Activated CD4-positive, alpha-beta T cell treated with anti-CD3 and anti-CD28 coated beads, Interleukin-2, amount 50 U/mL, for 16 hours (primary cell): ENCODE measurements at regions not wholly inside any gene's neighbourhood (a gene's known extent, or its start where the extent isn't known, plus 50 kb on each side); places are given as distances from the start of the nearest gene placed in this dataset.
"Not testable (repeated sequence)": the region's sequence is repeated elsewhere in the genome, so short reads cannot be mapped to it uniquely, and the experiment has no call there.

Source experiments
- DNase-seq: peaks from one replicate; pipeline ENCODE4 v3.0.0-alpha.2; 2020

- DNase-seq = no peak
Measured at GRCh38 chr5:98231089-98231488, 542.4 kb upstream of the RGMB start.

DNA sequence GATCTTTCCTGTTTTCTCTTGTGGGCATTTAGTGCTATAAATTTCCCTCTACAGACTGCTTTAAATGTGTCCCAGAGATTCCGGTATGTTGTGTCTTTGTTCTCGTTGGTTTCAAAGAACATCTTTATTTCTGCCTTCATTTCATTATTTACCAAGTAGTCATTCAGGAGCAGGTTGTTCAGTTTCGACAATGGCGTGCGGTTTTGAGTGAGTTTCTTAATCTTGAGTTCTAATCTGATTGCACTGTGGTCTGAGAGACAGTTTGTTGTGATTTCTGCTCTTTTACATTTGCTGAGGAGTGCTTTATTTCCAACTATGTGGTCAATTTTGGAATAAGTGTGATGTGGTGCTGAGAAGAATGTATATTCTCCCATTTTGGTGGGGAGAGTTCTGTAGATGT lies 535.7 kb upstream of the RGMB start:
- not testable (repeated sequence) for DNase-seq

DNA sequence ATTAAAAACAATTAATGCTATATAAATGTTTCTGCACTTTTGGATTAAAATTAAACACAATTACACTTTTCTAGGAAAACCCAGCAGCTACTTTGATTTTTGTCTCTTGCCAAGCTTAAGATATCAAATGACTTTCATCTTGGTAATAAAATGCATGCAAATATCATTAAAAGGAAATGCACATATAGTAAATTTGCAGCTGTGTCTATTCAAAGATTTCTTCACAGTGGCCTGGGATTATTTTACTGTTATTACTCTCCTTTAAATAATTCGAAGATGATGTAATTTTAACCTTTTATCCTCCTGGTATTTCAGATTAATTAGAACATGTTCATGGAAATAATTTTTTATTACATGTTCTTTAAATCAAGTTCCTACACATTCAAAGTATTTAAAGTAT lies 529.5 kb upstream of the RGMB start:
- no peak for DNase-seq

DNA sequence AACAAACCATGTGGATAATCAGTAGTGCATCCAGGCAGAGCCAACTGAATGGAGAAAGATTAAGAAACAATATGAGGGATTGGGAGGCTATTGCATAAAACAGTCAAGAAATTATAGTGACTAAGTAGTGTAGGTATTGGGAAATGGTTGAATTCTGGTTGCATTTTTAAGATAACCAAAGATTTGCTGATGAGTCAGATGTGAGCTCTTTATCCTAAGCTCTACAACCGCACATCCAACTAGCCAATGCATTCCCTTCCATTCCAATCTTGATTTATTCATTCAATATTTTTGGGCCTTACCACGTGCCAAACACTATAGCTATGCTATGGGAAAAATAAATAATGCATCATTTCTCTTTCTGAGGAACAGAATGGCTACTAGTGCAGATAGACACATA lies 524.5 kb upstream of the RGMB start:
- DNase-seq = no peak

- DNase-seq = no peak
Measured at GRCh38 chr5:98258939-98259338, 514.5 kb upstream of the RGMB start.

- no peak for DNase-seq
Measured at GRCh38 chr5:98259595-98259994, 513.9 kb upstream of the RGMB start.

DNA sequence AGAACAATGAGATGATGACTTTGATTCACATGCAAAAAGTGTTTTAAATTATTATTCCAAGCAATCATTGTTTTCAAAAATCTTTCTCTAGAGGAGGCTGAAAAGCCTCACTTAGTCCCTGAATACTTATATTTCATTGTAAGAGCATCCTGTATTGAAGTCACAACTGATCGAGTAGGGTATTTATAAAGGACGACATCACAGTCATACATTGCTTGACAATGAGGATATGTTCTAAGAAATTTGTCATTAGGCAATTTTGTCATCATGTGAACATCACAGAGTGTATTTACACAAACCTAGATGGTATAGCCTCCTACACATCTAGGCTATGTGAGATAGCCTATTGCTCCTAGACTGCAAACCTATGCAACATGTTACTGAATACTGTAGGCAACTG lies 510.4 kb upstream of the RGMB start:
- DNase-seq = no peak

DNA sequence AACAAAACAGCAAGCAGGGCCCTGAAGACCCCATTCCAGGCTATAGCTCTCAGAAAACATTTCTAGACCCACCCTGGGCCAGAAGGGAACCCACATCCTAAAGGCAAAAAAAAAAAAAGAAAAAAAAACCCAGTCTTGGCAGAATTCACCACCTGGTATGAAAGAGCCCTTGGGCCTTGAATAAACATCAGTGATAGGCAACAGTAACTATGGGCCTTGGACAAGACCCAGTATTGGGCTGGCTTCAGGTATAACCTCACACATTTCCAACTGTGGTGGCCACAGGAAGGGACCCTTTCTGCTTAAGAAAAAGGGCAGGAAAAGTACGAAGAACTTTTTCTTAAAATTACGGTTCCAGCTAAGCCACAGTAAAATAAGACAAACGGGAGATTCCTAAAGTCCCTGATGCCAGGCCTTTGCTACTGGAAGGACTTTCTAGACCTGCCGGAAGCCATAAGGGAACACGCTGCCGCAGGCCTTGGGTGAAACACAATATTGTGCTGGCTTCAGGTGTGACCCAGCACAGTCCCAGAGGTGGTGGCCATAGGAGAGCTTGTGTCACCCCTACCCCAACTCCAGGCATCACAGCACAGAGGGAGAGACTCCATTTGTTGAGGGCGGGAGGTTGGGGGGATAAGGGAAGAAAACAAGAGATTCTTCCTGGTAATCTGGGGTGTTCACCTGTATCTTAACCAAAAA lies 505.2 kb upstream of the RGMB start:
- DNase-seq = no peak

- DNase-seq = no peak
Measured at GRCh38 chr5:98275980-98276379, 497.5 kb upstream of the RGMB start.

DNA sequence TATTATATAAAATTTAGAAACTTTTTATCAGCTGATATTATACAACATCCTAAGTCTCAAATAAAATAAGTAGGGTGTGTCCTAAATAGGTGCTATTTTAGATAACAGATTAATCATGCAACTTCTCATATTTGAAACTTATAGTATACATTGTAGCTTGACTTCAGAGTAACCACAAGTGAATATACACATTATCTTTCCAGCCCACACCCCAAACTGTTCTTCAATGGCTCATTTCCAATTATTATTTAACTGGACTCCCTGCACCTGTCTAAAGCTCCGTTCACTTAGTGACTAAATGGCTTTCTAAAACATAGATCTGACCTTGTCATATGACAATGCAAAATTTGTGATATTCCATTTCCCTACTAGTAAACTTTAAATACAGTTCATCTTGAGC lies 490.9 kb upstream of the RGMB start:
- no peak for DNase-seq

GRCh38 chr5:98292496-98292895 lies 481.0 kb upstream of the RGMB start:
- peak; percentile 22 for DNase-seq

- DNase-seq = no peak
Measured at GRCh38 chr5:98296426-98296825, 477.0 kb upstream of the RGMB start.

DNA sequence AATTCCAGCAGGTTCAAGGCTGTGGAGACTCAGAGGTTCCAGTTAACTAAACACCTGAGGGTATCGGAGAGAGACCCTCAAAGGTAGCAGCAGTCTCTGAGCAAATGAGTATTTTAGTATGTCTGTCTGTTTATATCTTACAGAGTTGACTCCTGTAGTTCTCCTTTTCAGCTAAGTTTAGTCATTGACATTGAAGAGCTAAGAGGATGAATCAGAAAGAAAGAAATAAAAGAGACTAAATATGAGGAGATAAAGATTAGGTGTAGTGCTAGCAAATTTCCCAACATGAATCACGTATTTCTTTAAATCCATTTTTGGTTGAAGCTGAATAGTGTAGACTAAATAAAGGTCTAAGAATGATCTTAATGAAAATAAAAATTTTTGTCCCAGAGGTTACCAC lies 474.0 kb upstream of the RGMB start:
- DNase-seq = no peak

DNA sequence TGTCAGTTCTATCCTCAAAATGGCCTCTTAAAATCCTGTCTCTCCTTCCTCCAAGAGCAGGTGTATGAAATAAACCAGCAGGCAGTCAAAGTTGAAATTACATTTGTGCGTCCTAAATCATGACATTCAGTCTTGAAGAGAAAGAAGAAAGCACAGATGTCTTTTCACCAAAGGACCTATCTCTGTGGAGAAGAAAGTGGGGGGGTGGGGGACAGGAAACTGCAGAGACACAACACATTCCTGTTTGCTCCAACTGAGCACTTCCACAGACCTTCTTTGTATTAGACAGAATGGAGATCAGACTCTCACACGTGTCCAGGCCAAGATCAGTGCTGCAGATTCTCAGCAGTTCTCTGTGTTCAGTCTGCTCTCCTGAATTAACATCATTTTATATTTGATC lies 471.9 kb upstream of the RGMB start:
- DNase-seq = no peak

DNA sequence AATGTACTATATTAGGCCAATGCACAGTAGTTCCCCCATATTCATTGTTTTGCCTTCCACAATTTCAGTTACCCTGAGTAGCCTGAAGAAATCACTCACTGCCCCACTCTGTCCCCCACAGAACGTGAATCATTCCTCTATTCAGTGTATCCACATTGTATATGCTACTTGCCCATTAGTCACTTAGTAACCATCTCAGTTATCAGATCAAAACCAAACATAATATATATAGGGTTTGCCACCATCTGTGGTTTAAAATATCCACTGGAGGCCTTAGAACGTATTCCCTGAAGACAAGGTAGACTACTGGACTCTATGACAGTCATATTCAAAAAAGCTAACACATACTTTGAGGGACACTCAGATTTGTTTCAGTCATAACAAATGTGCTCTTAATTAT lies 465.7 kb upstream of the RGMB start:
- no peak for DNase-seq

DNA sequence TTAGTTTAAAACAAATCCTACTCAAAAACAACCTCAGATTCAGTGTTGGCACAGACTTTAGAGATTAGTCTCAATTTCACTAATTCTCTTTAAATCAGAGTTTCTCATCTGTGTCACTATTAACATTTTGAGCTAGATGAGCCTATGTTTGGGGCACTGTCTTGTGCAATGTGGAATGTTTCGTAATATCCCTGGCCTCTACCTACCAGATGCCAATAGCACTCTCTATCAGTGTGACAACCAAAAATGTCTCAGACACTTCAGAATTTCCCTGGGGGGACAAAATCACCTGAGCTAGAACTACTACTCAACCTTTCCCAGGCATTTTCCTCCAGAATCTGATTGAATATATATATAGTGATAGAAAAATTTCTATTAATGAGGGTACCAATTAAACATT lies 465.2 kb upstream of the RGMB start:
- no peak for DNase-seq

DNA sequence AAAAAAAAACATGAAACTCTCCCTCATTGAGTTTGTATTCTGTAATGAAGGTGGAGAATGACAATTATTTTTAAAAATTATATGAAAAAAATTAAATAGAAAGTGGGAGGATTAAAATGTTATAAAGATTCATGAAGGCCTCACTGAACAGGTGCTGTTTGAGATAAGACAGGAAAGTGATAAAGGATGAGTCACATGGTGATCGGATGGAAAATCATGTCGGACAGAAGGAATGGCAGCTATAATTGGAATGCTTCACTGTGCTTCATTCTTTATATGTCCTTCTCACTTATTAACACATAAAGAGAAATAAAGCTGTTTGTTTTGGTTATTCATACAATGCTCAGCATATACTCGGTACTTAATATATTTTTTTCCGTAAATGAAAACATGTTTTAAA lies 464.5 kb upstream of the RGMB start:
- no peak for DNase-seq

GRCh38 chr5:98309785-98310598 lies 463.5 kb upstream of the RGMB start:
- DNase-seq = peak; percentile 76

- no peak for DNase-seq
Measured at GRCh38 chr5:98314292-98314691, 459.2 kb upstream of the RGMB start.

DNA sequence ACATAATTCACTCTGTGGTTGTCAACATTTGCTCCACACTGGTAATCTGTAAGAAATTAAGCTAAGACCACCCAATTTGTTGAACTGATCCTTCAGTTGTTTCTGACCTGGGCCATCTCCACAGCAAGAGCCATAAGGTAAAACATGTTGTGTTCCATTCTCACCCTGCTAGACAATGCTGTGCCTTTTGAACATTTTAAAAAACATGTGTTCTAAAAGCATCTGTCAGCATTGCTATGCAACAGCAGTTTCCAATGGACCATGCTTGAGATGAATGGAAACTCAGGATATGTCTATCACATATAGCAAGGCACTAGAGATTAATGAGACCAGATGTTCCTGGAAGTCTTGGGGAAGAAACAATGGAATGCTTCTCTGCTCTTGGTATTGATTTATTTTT lies 455.1 kb upstream of the RGMB start:
- DNase-seq = no peak

- no peak for DNase-seq
Measured at GRCh38 chr5:98319299-98320011, 454.0 kb upstream of the RGMB start.

DNA sequence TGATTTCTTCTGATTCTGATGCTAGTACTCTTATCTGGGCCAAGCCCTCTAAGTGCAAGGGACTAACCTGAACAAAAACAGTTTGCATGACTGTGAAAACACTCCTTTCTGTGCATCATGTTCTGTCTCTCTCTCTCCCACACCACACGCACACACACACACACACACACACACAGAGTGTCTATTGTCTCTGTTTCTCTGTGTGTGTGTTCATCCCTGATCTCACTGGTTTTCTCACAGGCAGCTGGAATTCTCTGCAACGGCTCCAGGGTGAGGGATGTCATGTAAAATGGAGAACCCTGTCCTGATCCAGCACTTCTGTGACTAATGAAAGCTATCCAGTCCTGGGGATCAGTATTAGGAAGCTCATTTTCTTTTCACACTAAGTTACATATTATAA lies 453.1 kb upstream of the RGMB start:
- no peak for DNase-seq

- no peak for DNase-seq
Measured at GRCh38 chr5:98321361-98321760, 452.1 kb upstream of the RGMB start.

- not testable (repeated sequence) for DNase-seq
Measured at GRCh38 chr5:98325187-98325586, 448.3 kb upstream of the RGMB start.
